ENCODE measurements at regions not wholly inside any gene's neighbourhood (a gene's known extent, or its start where the extent isn't known, plus 50 kb on each side); places are given as distances from the start of the nearest gene placed in this dataset.

- ATAC-seq (no peak), DNase-seq (no peak)
- Histone ChIP-seq H3K36me3 (no peaks in the 10 kb centered on the region), H3K4me3 (no peak overlapping the region), H3K4me1 (peaks cover 0 to 20% (median 4%) of the 10 kb centered on the region in 9 donors), H3K27me3 (no peaks in the 10 kb centered on the region), H3K27ac (no peak overlapping the region), H3K9me3 (no peaks in the 10 kb centered on the region)
- no peak for TF ChIP-seq CTCF (IDR thresholded peaks at IDR 0.05)
- WGBS, 2 donors = 49 to 51% methylated on average over 1 of the region's 1 CpG
- intact Hi-C loops (cut with DNase I) = no loop called here
Measured at GRCh38 chr1:168842306-168842705, 113.3 kb upstream of the DPT start.

GRCh38 chr1:168842916-168843315, 113.9 kb upstream of the DPT start:
- WGBS, 2 donors = 57 to 60% methylated on average over 2 of the region's 2 CpGs
- intact Hi-C loops (cut with DNase I) = no loop called here
- Histone ChIP-seq H3K36me3 (no peaks in the 10 kb centered on the region), H3K27me3 (no peaks in the 10 kb centered on the region), H3K9me3 (no peaks in the 10 kb centered on the region), H3K4me3 (no peak overlapping the region), H3K27ac (no peak overlapping the region), H3K4me1 (peaks cover 0 to 20% (median 4%) of the 10 kb centered on the region in 9 donors)
- ATAC-seq = no peak
- TF ChIP-seq CTCF (IDR thresholded peaks at IDR 0.05) = no peak
- no peak for DNase-seq

- DNase-seq (no peak), ATAC-seq (no peak)
- Histone ChIP-seq H3K4me3 (no peak overlapping the region), H3K4me1 (peaks cover 0 to 21% (median 4%) of the 10 kb centered on the region in 9 donors), H3K9me3 (no peaks in the 10 kb centered on the region), H3K27ac (no peak overlapping the region), H3K36me3 (no peaks in the 10 kb centered on the region), H3K27me3 (no peaks in the 10 kb centered on the region)
- intact Hi-C loops (cut with DNase I) = no loop called here
- WGBS, 2 donors = 81 to 87% methylated on average over 4 of the region's 4 CpGs
- TF ChIP-seq CTCF (IDR thresholded peaks at IDR 0.05) = no peak
Measured at GRCh38 chr1:168843401-168843800, 114.4 kb upstream of the DPT start.

- Histone ChIP-seq H3K27ac (no peak overlapping the region), H3K4me1 (peaks cover 0 to 24% (median 4%) of the 10 kb centered on the region in 9 donors), H3K27me3 (no peaks in the 10 kb centered on the region), H3K36me3 (no peaks in the 10 kb centered on the region), H3K9me3 (no peaks in the 10 kb centered on the region), H3K4me3 (no peak overlapping the region)
- no peak for TF ChIP-seq CTCF (IDR thresholded peaks at IDR 0.05)
- DNase-seq = no peak
- no peak for ATAC-seq
- intact Hi-C loops (cut with DNase I) = no loop called here
- WGBS, 2 donors = 94 to 98% methylated on average over 2 of the region's 2 CpGs
Measured at GRCh38 chr1:168843950-168844349, 114.9 kb upstream of the DPT start.

All from heart right ventricle (tissue), 16 donors.